ENCODE measurements at regions not wholly inside any gene's neighbourhood (a gene's known extent, or its start where the extent isn't known, plus 50 kb on each side); places are given as distances from the start of the nearest gene placed in this dataset.

- TF ChIP-seq POLR2AphosphoS5 (IDR thresholded peaks at IDR 0.05) (no peak), POLR2A (IDR thresholded peaks at IDR 0.05) (no peak)
- TF ChIP-seq, protein P1, sequence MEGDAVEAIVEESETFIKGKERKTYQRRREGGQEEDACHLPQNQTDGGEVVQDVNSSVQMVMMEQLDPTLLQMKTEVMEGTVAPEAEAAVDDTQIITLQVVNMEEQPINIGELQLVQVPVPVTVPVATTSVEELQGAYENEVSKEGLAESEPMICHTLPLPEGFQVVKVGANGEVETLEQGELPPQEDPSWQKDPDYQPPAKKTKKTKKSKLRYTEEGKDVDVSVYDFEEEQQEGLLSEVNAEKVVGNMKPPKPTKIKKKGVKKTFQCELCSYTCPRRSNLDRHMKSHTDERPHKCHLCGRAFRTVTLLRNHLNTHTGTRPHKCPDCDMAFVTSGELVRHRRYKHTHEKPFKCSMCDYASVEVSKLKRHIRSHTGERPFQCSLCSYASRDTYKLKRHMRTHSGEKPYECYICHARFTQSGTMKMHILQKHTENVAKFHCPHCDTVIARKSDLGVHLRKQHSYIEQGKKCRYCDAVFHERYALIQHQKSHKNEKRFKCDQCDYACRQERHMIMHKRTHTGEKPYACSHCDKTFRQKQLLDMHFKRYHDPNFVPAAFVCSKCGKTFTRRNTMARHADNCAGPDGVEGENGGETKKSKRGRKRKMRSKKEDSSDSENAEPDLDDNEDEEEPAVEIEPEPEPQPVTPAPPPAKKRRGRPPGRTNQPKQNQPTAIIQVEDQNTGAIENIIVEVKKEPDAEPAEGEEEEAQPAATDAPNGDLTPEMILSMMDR (IDR thresholded peaks at IDR 0.05): no peak
- Histone ChIP-seq H3K36me3 (no peaks in the 10 kb centered on the region), H3K27me3 (replicated peaks; ENCODE audit: insufficient read depth) (no peaks in the 10 kb centered on the region), H3K4me1 (replicated peaks) (no peaks in the 10 kb centered on the region), H3K4me3 (no peak overlapping the region), H3K9me3 (no peaks in the 10 kb centered on the region), H3K27ac (no peak overlapping the region)
- 58% methylated on average over 5 of the region's 5 CpGs for WGBS
- intact Hi-C loops (cut with DNase I): no loop called here
- DNase-seq (ENCODE audit: low spot score): no peak
These were observed 568.2 kb upstream of the ZP4 start for GRCh38 chr1:238458899-238459298.

GRCh38 chr1:238457610-238458009, 566.9 kb upstream of the ZP4 start:
- H3K4me3 ChIP-seq: no peak overlapping the region
- H3K4me1 ChIP-seq (replicated peaks): no peaks in the 10 kb centered on the region
- TF ChIP-seq, protein P1 (IDR thresholded peaks at IDR 0.05): no peak
- TF ChIP-seq POLR2AphosphoS5 (IDR thresholded peaks at IDR 0.05): no peak
- no peak for TF ChIP-seq POLR2A (IDR thresholded peaks at IDR 0.05)
- H3K36me3 ChIP-seq: no peaks in the 10 kb centered on the region
- no peak overlapping the region for H3K27ac ChIP-seq
- intact Hi-C loops (cut with DNase I): no loop called here
- no peak for DNase-seq (ENCODE audit: low spot score)
- H3K27me3 ChIP-seq (replicated peaks; ENCODE audit: insufficient read depth): no peaks in the 10 kb centered on the region
- H3K9me3 ChIP-seq: no peaks in the 10 kb centered on the region

- WGBS: 81% methylated on average over 4 of the region's 4 CpGs
- no peak for TF ChIP-seq POLR2AphosphoS5 (IDR thresholded peaks at IDR 0.05)
- TF ChIP-seq, protein P1 (IDR thresholded peaks at IDR 0.05): no peak
- TF ChIP-seq POLR2A (IDR thresholded peaks at IDR 0.05): no peak
- intact Hi-C loops (cut with DNase I): no loop called here
- Histone ChIP-seq H3K4me3 (no peak overlapping the region), H3K27ac (no peak overlapping the region), H3K36me3 (no peaks in the 10 kb centered on the region), H3K27me3 (replicated peaks; ENCODE audit: insufficient read depth) (no peaks in the 10 kb centered on the region), H3K9me3 (no peaks in the 10 kb centered on the region), H3K4me1 (replicated peaks) (no peaks in the 10 kb centered on the region)
- DNase-seq (ENCODE audit: low spot score): no peak
These were observed 561.1 kb upstream of the ZP4 start for GRCh38 chr1:238451781-238452310.

GRCh38 chr1:238450976-238451375, 560.3 kb upstream of the ZP4 start:
- intact Hi-C loops (cut with DNase I): no loop called here
- TF ChIP-seq POLR2AphosphoS5 (IDR thresholded peaks at IDR 0.05) (no peak), POLR2A (IDR thresholded peaks at IDR 0.05) (no peak)
- TF ChIP-seq, protein P1 (IDR thresholded peaks at IDR 0.05): no peak
- Histone ChIP-seq H3K4me3 (no peak overlapping the region), H3K27me3 (replicated peaks; ENCODE audit: insufficient read depth) (no peaks in the 10 kb centered on the region), H3K27ac (no peak overlapping the region), H3K36me3 (no peaks in the 10 kb centered on the region), H3K4me1 (replicated peaks) (no peaks in the 10 kb centered on the region), H3K9me3 (no peaks in the 10 kb centered on the region)
- DNase-seq (ENCODE audit: low spot score): no peak

DNA sequence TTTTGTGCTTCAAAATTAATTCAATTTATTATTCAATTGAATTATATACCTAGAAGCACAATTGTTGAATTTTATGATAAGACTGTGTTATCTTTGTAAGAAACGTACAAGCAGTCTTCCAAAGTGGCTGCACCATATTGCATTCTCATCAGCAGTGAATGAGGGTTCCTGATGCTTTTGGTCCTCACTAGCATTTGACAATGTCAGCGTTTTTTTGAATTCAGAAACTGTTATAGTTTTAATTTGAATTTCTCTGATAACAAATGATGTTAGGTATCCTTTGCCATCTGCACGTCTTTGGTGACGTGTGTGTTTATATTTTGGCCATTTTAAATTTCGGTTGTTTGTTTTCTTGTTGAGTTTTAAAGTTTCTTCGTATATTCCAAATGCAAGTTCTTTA, 553.0 kb upstream of the ZP4 start:
- WGBS: 85% methylated on average over 6 of the region's 6 CpGs
- H3K27me3 ChIP-seq (replicated peaks; ENCODE audit: insufficient read depth): no peaks in the 10 kb centered on the region
- H3K36me3 ChIP-seq: no peaks in the 10 kb centered on the region
- no peaks in the 10 kb centered on the region for H3K4me1 ChIP-seq (replicated peaks)
- DNase-seq (ENCODE audit: low spot score): no peak
- intact Hi-C loops (cut with DNase I): no loop called here
- no peak overlapping the region for H3K27ac ChIP-seq
- H3K4me3 ChIP-seq: no peak overlapping the region
- no peaks in the 10 kb centered on the region for H3K9me3 ChIP-seq
- TF ChIP-seq, protein P1 (IDR thresholded peaks at IDR 0.05): no peak
- TF ChIP-seq POLR2AphosphoS5 (IDR thresholded peaks at IDR 0.05) (no peak), POLR2A (IDR thresholded peaks at IDR 0.05) (no peak)
